Left lobe of liver (tissue), 2 donors: ENCODE measurements at regions not wholly inside any gene's neighbourhood (a gene's known extent, or its start where the extent isn't known, plus 50 kb on each side); places are given as distances from the start of the nearest gene placed in this dataset.

Experiments
- ATAC-seq: fragments of 200-7000 bp; cut with Tn5 transposase; one replicate; pipeline ENCODE4 v1.9.1; 2020; ENCODE audit warnings: mild to moderate bottlenecking, moderate library complexity
- DNase-seq: peaks from one replicate; pipeline ENCODE4 v3.0.0-alpha.2; 2020; ENCODE audit warnings: low spot score
- donor health status: DM: no; HTN: no; CAD: no; lungs with moderate emphysema.
- donor health status: DM: no; HTN: yes; CAD: no.

- DNase-seq (no peak), ATAC-seq (no peak)
These were observed 361.0 kb upstream of the ZMIZ1 start for GRCh38 chr10:78707745-78708144.

GRCh38 chr10:78712147-78712546, 356.6 kb upstream of the ZMIZ1 start:
- ATAC-seq: no peak

GRCh38 chr10:78713659-78714058, 355.1 kb upstream of the ZMIZ1 start:
- DNase-seq: no peak
- no peak for ATAC-seq

More at GRCh38 chr10:78712147-78712546, 356.6 kb upstream of the ZMIZ1 start:
- no peak for DNase-seq

- ATAC-seq (no peak), DNase-seq (no peak)
These were observed 354.5 kb upstream of the ZMIZ1 start for GRCh38 chr10:78714225-78714624.

- ATAC-seq (no peak), DNase-seq (no peak)
These were observed 353.3 kb upstream of the ZMIZ1 start for GRCh38 chr10:78715435-78715834.

- ATAC-seq (no peak), DNase-seq (no peak)
These were observed 352.6 kb upstream of the ZMIZ1 start for GRCh38 chr10:78716043-78716660.

- DNase-seq (no peak), ATAC-seq (no peak)
These were observed 351.6 kb upstream of the ZMIZ1 start for GRCh38 chr10:78717200-78717599.

GRCh38 chr10:78718032-78718572, 350.7 kb upstream of the ZMIZ1 start:
- ATAC-seq (no peak), DNase-seq (no peak)

GRCh38 chr10:78719276-78719675, 349.5 kb upstream of the ZMIZ1 start:
- DNase-seq (peak; percentile 15), ATAC-seq (no peak)

- peak; percentile 26 for DNase-seq
- no peak for ATAC-seq
These were observed 348.7 kb upstream of the ZMIZ1 start for GRCh38 chr10:78720091-78720490.

GRCh38 chr10:78721231-78721630, 347.5 kb upstream of the ZMIZ1 start:
- ATAC-seq: no peak

GRCh38 chr10:78724846-78725245, 343.9 kb upstream of the ZMIZ1 start:
- peak; percentile 19 for DNase-seq
- no peak for ATAC-seq

More at GRCh38 chr10:78721231-78721630, 347.5 kb upstream of the ZMIZ1 start:
- DNase-seq: no peak

- no peak for ATAC-seq
- peak; percentile 10 for DNase-seq
These were observed 342.6 kb upstream of the ZMIZ1 start for GRCh38 chr10:78726171-78726570.

- DNase-seq (peak; percentile 31), ATAC-seq (no peak)
These were observed 341.5 kb upstream of the ZMIZ1 start for GRCh38 chr10:78727251-78727650.

- DNase-seq: peak; percentile 21
- no peak for ATAC-seq
These were observed 341.0 kb upstream of the ZMIZ1 start for GRCh38 chr10:78727728-78728127.

GRCh38 chr10:78728176-78728575, 340.6 kb upstream of the ZMIZ1 start:
- ATAC-seq (no peak), DNase-seq (no peak)

- no peak for DNase-seq
These were observed 339.4 kb upstream of the ZMIZ1 start for GRCh38 chr10:78729366-78729765.

GRCh38 chr10:78729800-78730199, 339.0 kb upstream of the ZMIZ1 start:
- DNase-seq (no peak), ATAC-seq (no peak)

More at GRCh38 chr10:78729366-78729765, 339.4 kb upstream of the ZMIZ1 start:
- no peak for ATAC-seq

- ATAC-seq (no peak), DNase-seq (no peak)
These were observed 338.0 kb upstream of the ZMIZ1 start for GRCh38 chr10:78730754-78731153.

- ATAC-seq (no peak), DNase-seq (no peak)
These were observed 337.1 kb upstream of the ZMIZ1 start for GRCh38 chr10:78731675-78732074.

- DNase-seq (no peak), ATAC-seq (no peak)
These were observed 336.4 kb upstream of the ZMIZ1 start for GRCh38 chr10:78732381-78732780.

GRCh38 chr10:78736926-78737630, 331.7 kb upstream of the ZMIZ1 start:
- DNase-seq (peak; percentile 27), ATAC-seq (no peak)
